HEK293 (cell line): ENCODE measurements at regions not wholly inside any gene's neighbourhood (a gene's known extent, or its start where the extent isn't known, plus 50 kb on each side); places are given as distances from the start of the nearest gene placed in this dataset.

Source experiments
- CTCF ChIA-PET: fragments of 350-600 bp; formaldehyde crosslinking; extraction: SDS; loops from one replicate; lab custom pipeline; 2021; ENCODE audit warnings: antibody characterized with exemption; lab: Yijun Ruan, JAX
- POLR2A ChIA-PET: fragments of 300-600 bp; formaldehyde crosslinking; extraction: SDS; loops from one replicate; lab custom pipeline; 2020; ENCODE audit warnings: antibody characterized with exemption, inconsistent platforms; lab: Yijun Ruan, JAX
- H3K27ac ChIP-seq: fragments of 200-500 bp; sonication (Bioruptor generic); 2 replicates; pipeline ENCODE4 v1.5.1; 2014; ENCODE audit warnings: low read depth, low read length, control low read depth, inconsistent platforms; ENCODE audit errors: extremely low read depth
- H3K36me3 ChIP-seq, 2 experiments: fragments of 200-500 bp in 1 of 2; sonication (Bioruptor generic) in 1 of 2; 1 replicate in 1 of 2; 2 replicates in 1 of 2; pipeline ENCODE4 v1.5.1; 2014 to 2017; ENCODE audit warnings: inconsistent platforms in 2 of 2, low read length in 2 of 2; ENCODE audit not compliant: control insufficient read depth in 2 of 2, insufficient read depth in 1 of 2
- H3K4me1 ChIP-seq: fragments of 200-500 bp; sonication (Bioruptor generic); 2 replicates; pipeline ENCODE4 v1.5.1; 2014; ENCODE audit warnings: mild to moderate bottlenecking, low read length, inconsistent platforms; ENCODE audit not compliant: control insufficient read depth, insufficient read depth
- H3K4me3 ChIP-seq: 2 replicates; pipeline ENCODE4 v1.5.1; 2011; ENCODE audit warnings: low read depth, mild to moderate bottlenecking, control low read depth, low read length, moderate library complexity
- H3K9me3 ChIP-seq: fragments of 200-500 bp; sonication (Bioruptor generic); 2 replicates; pipeline ENCODE4 v1.5.1; 2014; ENCODE audit warnings: low read depth, low read length, inconsistent platforms; ENCODE audit not compliant: control insufficient read depth, insufficient read depth
- EGR2 ChIP-seq: fragments of 450-650 bp; formaldehyde crosslinking; IDR thresholded peaks from 2 replicates; pipeline ENCODE4 v1.5.1; 2016; ENCODE audit warnings: low read depth, missing biosample characterization, missing genetic modification characterization
- HOXD13 ChIP-seq: sonication (generic); formaldehyde crosslinking; IDR thresholded peaks from 2 replicates; pipeline ENCODE4 v1.8.0; 2022; ENCODE audit warnings: missing genetic modification reagents, borderline replicate concordance
- MEIS1 ChIP-seq: sonication (generic); formaldehyde crosslinking; IDR thresholded peaks from 2 replicates; pipeline ENCODE4 v1.8.1; 2022; ENCODE audit warnings: missing genetic modification reagents, mild to moderate bottlenecking, borderline replicate concordance
- SCRT2 ChIP-seq: fragments of 450-650 bp; formaldehyde crosslinking; IDR thresholded peaks from 2 replicates; pipeline ENCODE4 v1.5.1; 2016; ENCODE audit warnings: missing biosample characterization, missing genetic modification characterization
- SP7 ChIP-seq: fragments of 450-650 bp; formaldehyde crosslinking; IDR thresholded peaks from 2 replicates; pipeline ENCODE4 v1.5.1; 2016; ENCODE audit warnings: missing biosample characterization, missing genetic modification characterization
- ZBTB1 ChIP-seq: fragments of 450-650 bp; formaldehyde crosslinking; IDR thresholded peaks from 2 replicates; pipeline ENCODE4 v1.5.1; 2016; ENCODE audit warnings: missing biosample characterization, missing genetic modification characterization
- ZBTB7A ChIP-seq: fragments of 450-650 bp; formaldehyde crosslinking; IDR thresholded peaks from 2 replicates; pipeline ENCODE4 v1.5.1; 2016; ENCODE audit warnings: low read depth, missing biosample characterization, missing genetic modification characterization
- ZBTB8A ChIP-seq: fragments of 450-650 bp; formaldehyde crosslinking; IDR thresholded peaks from 2 replicates; pipeline ENCODE4 v1.5.1; 2016; ENCODE audit warnings: missing biosample characterization, missing genetic modification characterization
- ZNF132 ChIP-seq: fragments of 450-650 bp; formaldehyde crosslinking; IDR thresholded peaks from 2 replicates; pipeline ENCODE4 v1.5.1; 2017; ENCODE audit warnings: missing biosample characterization, missing genetic modification characterization, borderline replicate concordance
- ZNF155 ChIP-seq: fragments of 450-650 bp; formaldehyde crosslinking; IDR thresholded peaks from 2 replicates; pipeline ENCODE4 v1.5.1; 2016; ENCODE audit warnings: missing biosample characterization, missing genetic modification characterization
- ZNF174 ChIP-seq: fragments of 450-650 bp; formaldehyde crosslinking; IDR thresholded peaks from 2 replicates; pipeline ENCODE4 v1.5.0; 2017; ENCODE audit warnings: missing biosample characterization, mild to moderate bottlenecking, missing genetic modification characterization
- ZNF426 ChIP-seq: fragments of 450-650 bp; formaldehyde crosslinking; IDR thresholded peaks from 2 replicates; pipeline ENCODE4 v1.5.1; 2017; ENCODE audit warnings: missing biosample characterization, missing genetic modification characterization, mild to moderate bottlenecking, inconsistent platforms, moderate library complexity
- ZNF514 ChIP-seq: fragments of 450-650 bp; formaldehyde crosslinking; IDR thresholded peaks from 2 replicates; pipeline ENCODE4 v1.5.1; 2016; ENCODE audit warnings: missing biosample characterization, missing genetic modification characterization
- ZNF518A ChIP-seq: fragments of 450-650 bp; formaldehyde crosslinking; conservative IDR thresholded peaks from 2 replicates; pipeline ENCODE4 v1.5.1; 2016; ENCODE audit warnings: low read depth, missing biosample characterization, missing genetic modification characterization
- ZNF529 ChIP-seq: fragments of 450-650 bp; formaldehyde crosslinking; IDR thresholded peaks from 2 replicates; pipeline ENCODE4 v1.5.1; 2017; ENCODE audit warnings: missing genetic modification characterization, missing biosample characterization; ENCODE audit not compliant: insufficient replicate concordance
- ZNF571 ChIP-seq: fragments of 450-650 bp; formaldehyde crosslinking; IDR thresholded peaks from 2 replicates; pipeline ENCODE4 v1.5.0; 2017; ENCODE audit warnings: missing biosample characterization, missing genetic modification characterization
- ZNF624 ChIP-seq: fragments of 450-650 bp; formaldehyde crosslinking; IDR thresholded peaks from 2 replicates; pipeline ENCODE4 v1.5.1; 2017; ENCODE audit warnings: missing biosample characterization, missing genetic modification characterization
- ZNF629 ChIP-seq: fragments of 450-650 bp; formaldehyde crosslinking; IDR thresholded peaks from 2 replicates; pipeline ENCODE4 v1.5.1; 2017; ENCODE audit warnings: missing biosample characterization, missing genetic modification characterization
- ZNF645 ChIP-seq: fragments of 450-650 bp; formaldehyde crosslinking; IDR thresholded peaks from 2 replicates; pipeline ENCODE4; 2016; ENCODE audit warnings: missing biosample characterization, missing genetic modification characterization
- ZNF660 ChIP-seq: fragments of 450-650 bp; IDR thresholded peaks from 2 replicates; pipeline ENCODE4 v1.5.1; 2018; ENCODE audit warnings: missing biosample characterization, mild to moderate bottlenecking, missing genetic modification characterization
- ZNF692 ChIP-seq: fragments of 450-650 bp; formaldehyde crosslinking; IDR thresholded peaks from 2 replicates; pipeline ENCODE4 v1.5.1; 2016; ENCODE audit warnings: missing biosample characterization, missing genetic modification characterization
- ZNF747 ChIP-seq: fragments of 450-650 bp; formaldehyde crosslinking; IDR thresholded peaks from 2 replicates; pipeline ENCODE4 v1.5.1; 2016; ENCODE audit warnings: missing biosample characterization, missing genetic modification characterization
- ZNF837 ChIP-seq: fragments of 450-650 bp; formaldehyde crosslinking; IDR thresholded peaks from 2 replicates; pipeline ENCODE4 v1.5.1; 2016; ENCODE audit warnings: missing biosample characterization, missing genetic modification characterization

GRCh38 chr2:134167015-134167414, 86.9 kb upstream of the MGAT5 start (continued):
- TF ChIP-seq ZNF692 (tag by site-specific recombination) (0 out of 2 replicates have a peak, but pooled peaks have one; percentile 14), EGR2 (tag by site-specific recombination) (no peak)

GRCh38 chr2:134169788-134170187, 84.1 kb upstream of the MGAT5 start:
- POLR2A ChIA-PET = no interaction called here
- H3K4me3 ChIP-seq = no peak overlapping the region
- CTCF ChIA-PET = interaction anchor here (0.7 to 1.0 kb wide), 2 partner anchors 76 to 242 kb away, joined by 3 read pairs; no protein-coding TSS in a partner anchor
- H3K27ac ChIP-seq = no peak overlapping the region
- H3K9me3 ChIP-seq = no peaks in the 10 kb centered on the region
- H3K4me1 ChIP-seq = no peaks in the 10 kb centered on the region; the same call in 1 of the 2 replicates
- no peaks in the 10 kb centered on the region for H3K36me3 ChIP-seq
- TF ChIP-seq ZNF747 (tag by site-specific recombination) = no peak
- TF ChIP-seq ZNF514 (tag by site-specific recombination) = no peak
- no peak for TF ChIP-seq ZBTB1
- TF ChIP-seq ZNF645 (tag by site-specific recombination) = no peak
- TF ChIP-seq SP7 = no peak
- TF ChIP-seq ZNF624 (tag by site-specific recombination) = no peak
- no peak for TF ChIP-seq ZBTB7A

- TF ChIP-seq ZNF629 (tag by site-specific recombination) (no peak), ZNF571 (tag by site-specific recombination) (no peak), SCRT2 (tag by site-specific recombination) (no peak), ZNF660 (tag by site-specific recombination) (no peak), ZNF155 (tag by site-specific recombination) (no peak), ZNF529 (no peak), HOXD13 (no peak), ZNF174 (tag by site-specific recombination) (no peak), ZNF132 (tag by site-specific recombination) (no peak), MEIS1 (CRISPR knock-in tag) (no peak), ZBTB8A (no peak), ZNF518A (tag by site-specific recombination) (no peak), ZNF426 (tag by site-specific recombination) (no peak), ZNF837 (no peak)
- no peak overlapping the region for H3K27ac ChIP-seq
- no peak overlapping the region for H3K4me3 ChIP-seq
- ChIA-PET CTCF (interaction anchor here (0.6 to 0.7 kb wide), 2 partner anchors 29 to 242 kb away, joined by 3 to 5 read pairs; no protein-coding TSS in a partner anchor), POLR2A (no interaction called here)
- no peaks in the 10 kb centered on the region; the same call in 1 of the 2 replicates for H3K4me1 ChIP-seq
- H3K36me3 ChIP-seq = no peaks in the 10 kb centered on the region
- H3K9me3 ChIP-seq = no peaks in the 10 kb centered on the region
These were observed 83.6 kb upstream of the MGAT5 start for GRCh38 chr2:134170294-134170693.
